ENCODE measurements at regions not wholly inside any gene's neighbourhood (a gene's known extent, or its start where the extent isn't known, plus 50 kb on each side); places are given as distances from the start of the nearest gene placed in this dataset.

GRCh38 chr11:45396394-45396793 is 110.3 kb upstream of the SYT13 start:
- H3K36me3 Mint-ChIP-seq (ENCODE audit: insufficient read depth in 1 of 3, low read depth in 3 of 3): no peaks in the 10 kb centered on the region
- Histone ChIP-seq H2BK20ac (ENCODE audit: low read depth, low read length, poor library complexity, severe bottlenecking) (no peak overlapping the region), H3K23me2 (ENCODE audit: insufficient read length, low read depth, low read length, poor library complexity, severe bottlenecking) (no peaks in the 10 kb centered on the region), H2BK120ac (ENCODE audit: low read depth, low read length, poor library complexity, severe bottlenecking) (no peak overlapping the region), H3K4me2 (ENCODE audit: insufficient read depth, insufficient read length, low read length) (no peak overlapping the region), H2AFZ (ENCODE audit: low read length) (no peak overlapping the region), H3K79me2 (ENCODE audit: insufficient read depth, low read length) (no peaks in the 10 kb centered on the region), H3K9ac (ENCODE audit: extremely low read depth, insufficient read length, low read length) (no peak overlapping the region), H3T11ph (ENCODE audit: low read length) (no peak overlapping the region), H2BK5ac (ENCODE audit: insufficient read length, low read length) (no peak overlapping the region), H3K27me3 (ENCODE audit: insufficient read depth, low read length) (no peaks in the 10 kb centered on the region), H3K14ac (ENCODE audit: insufficient read depth, low read length) (no peak overlapping the region), H2BK12ac (ENCODE audit: insufficient read length, low read depth, low read length) (no peak overlapping the region), H3K56ac (ENCODE audit: insufficient read length, low read depth, low read length) (no peak overlapping the region), H3K18ac (ENCODE audit: insufficient read length, low read depth, low read length) (no peak overlapping the region), H3K23ac (ENCODE audit: insufficient read length, low read depth, low read length) (no peak overlapping the region), H4K5ac (ENCODE audit: insufficient read length, low read depth, low read length) (no peak overlapping the region), H3K9me3 (ENCODE audit: control insufficient read depth, low read depth, low read length) (no peaks in the 10 kb centered on the region), H4K8ac (replicated peaks; ENCODE audit: insufficient read length, low read depth, low read length) (no peak overlapping the region), H2AK5ac (ENCODE audit: insufficient read length, low read length) (no peak overlapping the region), H4K20me1 (ENCODE audit: control insufficient read depth, insufficient read depth, insufficient read length) (no peaks in the 10 kb centered on the region), H3K27ac (ENCODE audit: insufficient read length, low read depth, low read length) (no peak overlapping the region), H3K4ac (ENCODE audit: low read depth, low read length) (no peak overlapping the region), H4K91ac (ENCODE audit: insufficient read length, low read depth, low read length) (no peak overlapping the region), H3K79me1 (ENCODE audit: insufficient read depth, low read depth, low read length, poor library complexity, severe bottlenecking) (no peaks in the 10 kb centered on the region), H3K4me1 (ENCODE audit: insufficient read depth, low read length) (no peaks in the 10 kb centered on the region; the same call in 1 of the 2 replicates), H2BK15ac (ENCODE audit: low read depth, low read length) (no peak overlapping the region)
- H3K4me3 Mint-ChIP-seq: no peak overlapping the region
- H3K9me3 Mint-ChIP-seq: no peaks in the 10 kb centered on the region
- no CpG with 5 or more reads among the region's 4 CpGs for WGBS (ENCODE audit: extremely low coverage, insufficient read length, low lambda C conversion rate)
- no peak for DNase-seq
- no peak overlapping the region; a peak in 1 of 7 replicates for H3K27ac Mint-ChIP-seq
- H3K4me1 Mint-ChIP-seq: peaks cover 12 to 14% of the 10 kb centered on the region in 2 experiments
- no peaks in the 10 kb centered on the region for H3K27me3 Mint-ChIP-seq (ENCODE audit: low read depth)
- no peak for TF ChIP-seq CTCF (conservative IDR thresholded peaks at IDR 0.05)

Data from H9 (cell line).